ENCODE measurements at regions not wholly inside any gene's neighbourhood (a gene's known extent, or its start where the extent isn't known, plus 50 kb on each side); places are given as distances from the start of the nearest gene placed in this dataset.

DNA sequence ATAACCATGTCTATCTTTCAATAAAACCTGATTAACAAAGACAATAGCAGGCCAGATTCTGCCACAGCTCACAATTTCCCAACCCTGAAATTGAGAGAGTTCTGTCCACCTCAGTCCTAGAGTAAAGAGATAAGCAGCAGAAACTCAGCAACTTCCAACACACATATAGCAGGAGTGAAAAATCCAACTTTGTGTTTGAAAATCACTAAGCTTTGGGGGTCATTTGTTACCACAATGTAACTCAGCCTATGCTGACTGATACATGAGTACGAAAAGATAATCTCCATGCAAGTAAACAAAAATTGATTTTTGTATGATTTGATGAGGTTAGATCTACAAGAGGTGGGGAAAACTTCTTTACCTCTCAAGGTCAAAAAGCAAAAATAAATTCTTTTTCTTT, 231.0 kb upstream of the DAPK1 start:
- H3K4me1 Mint-ChIP-seq, result peaks cover 2% of the 10 kb centered on the region
- CTCF ChIA-PET, result no interaction called here

DNA sequence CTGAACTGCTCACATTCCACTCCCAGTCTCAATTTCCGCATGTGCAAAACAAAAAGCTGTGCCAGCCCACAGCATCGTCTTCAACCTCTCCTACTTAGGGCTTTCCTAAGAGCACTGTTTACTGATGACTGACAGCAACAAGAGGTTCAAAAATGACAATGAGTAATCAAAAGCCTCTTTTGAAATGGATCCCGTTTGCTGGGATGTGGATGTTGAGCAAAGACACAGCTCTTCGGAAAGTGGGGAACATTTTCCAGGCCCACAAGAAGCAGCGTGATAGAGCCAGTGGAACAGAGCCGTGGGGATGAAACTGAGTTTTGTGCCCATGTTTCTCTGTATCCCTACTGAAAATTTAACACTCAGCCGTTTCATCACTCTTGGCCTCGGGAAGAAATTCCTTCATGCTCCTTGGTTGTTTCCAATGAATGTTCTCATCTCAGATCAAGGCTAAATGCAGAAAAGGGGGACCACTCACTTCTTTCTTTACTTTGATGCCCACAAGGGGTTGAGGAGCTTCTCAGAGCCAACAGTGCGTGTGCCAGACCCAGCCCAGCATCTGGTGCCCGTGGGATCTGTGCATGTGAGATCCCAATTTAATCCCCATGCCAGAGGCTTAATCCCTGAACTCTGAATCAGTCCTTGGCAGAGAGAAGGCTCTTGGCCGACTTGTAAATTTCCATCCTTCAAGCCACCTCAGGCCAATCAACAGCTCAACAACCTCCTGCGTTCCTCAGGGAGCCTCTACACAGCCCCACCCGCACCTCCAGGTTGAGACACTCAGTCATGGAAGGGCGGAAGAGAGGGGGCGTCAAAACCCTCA, 230.2 kb upstream of the DAPK1 start:
- H3K9me3 Mint-ChIP-seq (ENCODE audit: low read depth), result no peaks in the 10 kb centered on the region
- no peaks in the 10 kb centered on the region for H3K36me3 Mint-ChIP-seq (ENCODE audit: low read depth)
- intact Hi-C loops (cut with DNase I, micrococcal nuclease), result no loop called here
- H3K4me1 Mint-ChIP-seq, result peaks cover 8% of the 10 kb centered on the region
- peaks cover 6% of the 10 kb centered on the region for H3K27me3 Mint-ChIP-seq
- ATAC-seq, result no peak
- ChIA-PET POLR2A (no interaction called here), CTCF (interaction anchor here (0.6 to 0.8 kb wide), 2 partner anchors 47 to 57 kb away, joined by 3 read pairs; no protein-coding TSS in a partner anchor)
- no peak overlapping the region for H3K4me3 Mint-ChIP-seq
- no peak overlapping the region for H3K27ac Mint-ChIP-seq
- no peak for DNase-seq

More for the DNA sequence above, 231.0 kb upstream of the DAPK1 start:
- ATAC-seq (no peak), DNase-seq (no peak)
- peaks cover 6% of the 10 kb centered on the region for H3K27me3 Mint-ChIP-seq
- no peaks in the 10 kb centered on the region for H3K9me3 Mint-ChIP-seq (ENCODE audit: low read depth)
- H3K27ac Mint-ChIP-seq, result no peak overlapping the region
- POLR2A ChIA-PET, result no interaction called here
- no peak overlapping the region for H3K4me3 Mint-ChIP-seq
- intact Hi-C loops (cut with DNase I, micrococcal nuclease), result no loop called here
- H3K36me3 Mint-ChIP-seq (ENCODE audit: low read depth), result no peaks in the 10 kb centered on the region

DNA sequence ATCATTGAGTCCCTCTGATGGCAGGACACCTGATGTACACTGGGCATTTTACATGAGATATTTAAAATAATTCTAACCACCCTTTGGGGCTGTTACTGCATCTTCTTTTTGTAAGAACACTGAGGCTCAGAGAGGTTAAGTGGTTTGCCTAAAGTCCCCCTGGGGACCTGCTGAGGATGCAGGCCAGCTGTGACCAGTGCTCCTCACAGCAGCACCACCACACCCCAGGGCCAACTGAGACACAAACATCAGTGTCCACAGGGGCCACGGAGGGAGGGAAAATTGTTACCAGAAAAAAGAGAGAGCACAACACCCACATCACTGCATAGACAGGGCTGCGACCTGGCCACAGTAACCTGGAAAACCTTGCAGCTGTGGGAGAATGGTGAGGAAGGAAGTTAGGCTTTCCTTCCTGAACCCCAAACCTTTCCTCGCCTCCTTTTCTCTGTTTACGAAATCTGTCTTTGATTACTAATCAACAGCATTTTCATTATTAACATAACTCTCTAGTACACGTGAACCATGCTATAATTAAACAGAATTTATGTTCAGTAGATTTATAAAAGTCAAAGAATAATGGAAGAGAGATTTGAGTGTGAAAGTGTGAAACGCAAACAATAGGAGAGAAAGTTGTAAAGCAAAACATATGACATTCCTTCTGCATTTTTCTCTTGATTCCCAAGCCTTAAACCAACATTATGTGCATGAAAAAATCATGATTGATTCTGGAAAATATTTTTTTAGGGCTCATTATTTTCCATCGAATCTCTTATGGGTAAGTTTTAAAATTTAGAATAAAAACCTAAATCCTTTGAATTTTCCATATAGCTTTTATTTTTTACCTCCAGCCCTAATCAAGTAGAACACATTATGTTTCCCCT, 228.1 kb upstream of the DAPK1 start:
- CTCF ChIA-PET, result interaction anchor here (1.4 kb wide), 1 partner anchor 9 kb away, joined by 4 read pairs; no protein-coding TSS in a partner anchor
- H3K27me3 Mint-ChIP-seq, result peaks cover 10% of the 10 kb centered on the region

GRCh38 chr9:87270221-87270847, 227.3 kb upstream of the DAPK1 start:
- intact Hi-C loops (cut with DNase I, micrococcal nuclease), result no loop called here
- ATAC-seq (no peak), DNase-seq (no peak)
- H3K9me3 Mint-ChIP-seq (ENCODE audit: low read depth), result no peaks in the 10 kb centered on the region
- no peaks in the 10 kb centered on the region for H3K36me3 Mint-ChIP-seq (ENCODE audit: low read depth)
- H3K27me3 Mint-ChIP-seq, result peaks cover 11% of the 10 kb centered on the region
- H3K27ac Mint-ChIP-seq, result no peak overlapping the region
- no peak overlapping the region for H3K4me3 Mint-ChIP-seq
- H3K4me1 Mint-ChIP-seq, result peaks cover 10% of the 10 kb centered on the region
- CTCF ChIA-PET, result interaction anchor here (0.7 to 1.4 kb wide), 2 partner anchors 9 to 378 kb away, joined by 4 read pairs; no protein-coding TSS in a partner anchor
- POLR2A ChIA-PET, result no interaction called here

More for the DNA sequence above, 228.1 kb upstream of the DAPK1 start:
- peaks cover 8% of the 10 kb centered on the region for H3K4me1 Mint-ChIP-seq
- H3K9me3 Mint-ChIP-seq (ENCODE audit: low read depth), result no peaks in the 10 kb centered on the region
- no peak overlapping the region for H3K27ac Mint-ChIP-seq
- DNase-seq (no peak), ATAC-seq (no peak)
- POLR2A ChIA-PET, result no interaction called here
- no peak overlapping the region for H3K4me3 Mint-ChIP-seq
- intact Hi-C loops (cut with DNase I, micrococcal nuclease), result no loop called here
- no peaks in the 10 kb centered on the region for H3K36me3 Mint-ChIP-seq (ENCODE audit: low read depth)

- peaks cover 11% of the 10 kb centered on the region for H3K27me3 Mint-ChIP-seq
- H3K4me1 Mint-ChIP-seq, result peaks cover 15% of the 10 kb centered on the region
Observed at GRCh38 chr9:87270848-87271234, 226.8 kb upstream of the DAPK1 start.

DNA sequence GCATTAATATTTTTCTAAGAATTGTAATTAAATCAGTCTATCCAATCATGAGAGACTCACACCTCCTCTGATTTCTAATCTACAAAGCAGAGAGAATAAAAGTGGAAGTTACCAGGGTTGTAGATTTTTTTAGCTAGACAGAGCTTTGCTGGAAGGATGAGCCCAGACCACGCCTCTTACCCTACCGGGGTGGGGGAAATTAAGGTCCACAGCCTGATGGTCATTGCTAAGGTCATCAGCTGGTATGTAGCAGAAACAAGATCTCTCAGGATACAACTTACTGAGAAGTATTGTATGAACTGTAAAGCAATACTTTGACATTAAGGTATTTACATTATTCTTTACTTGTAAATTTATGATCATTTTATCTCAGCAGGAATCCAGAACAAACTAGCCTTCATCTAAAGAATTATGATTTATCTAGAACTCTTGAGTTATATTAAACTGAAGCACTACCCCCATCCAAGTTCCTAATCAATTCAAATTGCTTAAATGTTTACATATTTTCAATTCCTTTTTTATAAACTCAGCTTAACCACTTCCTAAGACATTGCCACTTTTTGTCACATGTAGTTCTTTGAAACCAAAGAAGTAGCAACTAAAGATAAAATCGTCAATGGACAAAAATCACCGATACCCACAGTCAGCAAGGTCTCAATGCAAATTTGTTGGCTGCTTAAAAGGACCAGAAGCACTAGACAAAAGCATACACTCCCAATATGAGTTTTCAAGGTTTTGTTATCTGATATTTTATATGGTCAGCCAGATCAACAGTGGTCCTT, 225.8 kb upstream of the DAPK1 start:
- Mint-ChIP-seq H3K4me1 (peaks cover 26% of the 10 kb centered on the region), H3K27ac (no peak overlapping the region), H3K9me3 (ENCODE audit: low read depth) (no peaks in the 10 kb centered on the region), H3K36me3 (ENCODE audit: low read depth) (no peaks in the 10 kb centered on the region), H3K4me3 (no peak overlapping the region), H3K27me3 (peaks cover 11% of the 10 kb centered on the region)
- ChIA-PET POLR2A (no interaction called here), CTCF (interaction anchor here (0.7 kb wide), 1 partner anchor 500 kb away, joined by 3 read pairs; no protein-coding TSS in a partner anchor)
- no peak for DNase-seq
- ATAC-seq, result no peak
- intact Hi-C loops (cut with DNase I, micrococcal nuclease), result no loop called here

More at GRCh38 chr9:87270848-87271234, 226.8 kb upstream of the DAPK1 start:
- intact Hi-C loops (cut with DNase I, micrococcal nuclease), result no loop called here
- DNase-seq (no peak), ATAC-seq (no peak)
- H3K27ac Mint-ChIP-seq, result no peak overlapping the region
- H3K4me3 Mint-ChIP-seq, result no peak overlapping the region
- ChIA-PET POLR2A (no interaction called here), CTCF (interaction anchor here (0.7 to 1.4 kb wide), 2 partner anchors 10 to 377 kb away, joined by 4 read pairs; no protein-coding TSS in a partner anchor)
- H3K36me3 Mint-ChIP-seq (ENCODE audit: low read depth), result no peaks in the 10 kb centered on the region
- no peaks in the 10 kb centered on the region for H3K9me3 Mint-ChIP-seq (ENCODE audit: low read depth)

GRCh38 chr9:87275047-87275725, 222.5 kb upstream of the DAPK1 start:
- Mint-ChIP-seq H3K4me1 (peaks cover 35% of the 10 kb centered on the region), H3K9me3 (ENCODE audit: low read depth) (no peaks in the 10 kb centered on the region), H3K27me3 (peaks cover 15% of the 10 kb centered on the region), H3K36me3 (ENCODE audit: low read depth) (no peaks in the 10 kb centered on the region), H3K27ac (no peak overlapping the region), H3K4me3 (no peak overlapping the region)
- intact Hi-C loops (cut with DNase I, micrococcal nuclease), result loop anchor here in 1 of 2 experiments (5.0 kb wide), 1 partner anchor 328 kb away; the partner anchor contains the start of gene GAS1
- POLR2A ChIA-PET, result no interaction called here
- ATAC-seq, result no peak
- CTCF ChIA-PET, result interaction anchor here (0.6 to 1.0 kb wide), 2 partner anchors 660 to 699 kb away, joined by 3 to 5 read pairs; partner anchors contain the start of gene CDK20
- no peak for DNase-seq

- H3K36me3 Mint-ChIP-seq (ENCODE audit: low read depth), result no peaks in the 10 kb centered on the region
- peaks cover 12% of the 10 kb centered on the region for H3K27me3 Mint-ChIP-seq
- no peak overlapping the region for H3K4me3 Mint-ChIP-seq
- intact Hi-C loops (cut with DNase I, micrococcal nuclease), result loop anchor here (2.0 to 5.0 kb wide), 3 partner anchors 34 to 329 kb away; partner anchors contain the start of gene GAS1 (in 1 of the 2)
- H3K4me1 Mint-ChIP-seq, result peaks cover 33% of the 10 kb centered on the region
- H3K9me3 Mint-ChIP-seq (ENCODE audit: low read depth), result no peaks in the 10 kb centered on the region
- H3K27ac Mint-ChIP-seq, result peak overlapping the region; percentile 64
- peak; percentile 72 for ATAC-seq
- CTCF ChIA-PET, result interaction anchor here (1.3 kb wide), 1 partner anchor 14 kb away, joined by 3 read pairs; no protein-coding TSS in a partner anchor
- DNase-seq, result no peak
- POLR2A ChIA-PET, result no interaction called here
Observed at GRCh38 chr9:87276327-87276841, 221.3 kb upstream of the DAPK1 start.

DNA sequence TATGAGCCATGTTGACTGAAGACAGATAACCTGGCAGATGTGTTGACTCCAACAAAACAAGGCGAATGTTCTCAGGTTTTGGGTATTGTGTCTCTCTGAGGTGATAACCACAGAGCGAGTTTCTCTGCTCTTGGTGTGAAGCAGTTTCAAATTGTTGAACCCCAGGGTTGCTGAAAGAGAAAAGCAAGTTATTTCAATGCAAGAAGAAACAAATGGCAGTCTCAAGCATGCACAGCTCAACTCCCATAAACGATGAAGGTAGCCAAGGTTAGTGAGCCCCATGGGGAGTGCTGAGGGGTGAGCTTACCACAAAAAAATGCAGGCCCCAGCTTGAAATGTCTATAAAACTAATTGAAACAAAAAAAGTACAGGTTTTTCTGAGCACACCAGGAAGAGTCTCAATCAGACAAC, 220.8 kb upstream of the DAPK1 start:
- H3K27me3 Mint-ChIP-seq, result peaks cover 12% of the 10 kb centered on the region
- peaks cover 32% of the 10 kb centered on the region for H3K4me1 Mint-ChIP-seq
- peak; percentile 81 for ATAC-seq
- intact Hi-C loops (cut with DNase I, micrococcal nuclease), result loop anchor here (2.0 to 5.0 kb wide), 3 partner anchors 34 to 330 kb away; partner anchors contain the start of gene GAS1 (in 1 of the 2)
- no peak overlapping the region for H3K4me3 Mint-ChIP-seq
- POLR2A ChIA-PET, result no interaction called here
- H3K36me3 Mint-ChIP-seq (ENCODE audit: low read depth), result no peaks in the 10 kb centered on the region
- peak overlapping the region; percentile 64 for H3K27ac Mint-ChIP-seq
- H3K9me3 Mint-ChIP-seq (ENCODE audit: low read depth), result no peaks in the 10 kb centered on the region
- DNase-seq, result peak; percentile 13
- CTCF ChIA-PET, result interaction anchor here (1.3 kb wide), 1 partner anchor 13 kb away, joined by 3 read pairs; no protein-coding TSS in a partner anchor

GRCh38 chr9:87277346-87277745, 220.3 kb upstream of the DAPK1 start:
- no peak for ATAC-seq
- H3K27me3 Mint-ChIP-seq, result peaks cover 12% of the 10 kb centered on the region
- H3K4me1 Mint-ChIP-seq, result peaks cover 28% of the 10 kb centered on the region
- DNase-seq, result no peak
- H3K36me3 Mint-ChIP-seq (ENCODE audit: low read depth), result no peaks in the 10 kb centered on the region
- ChIA-PET POLR2A (no interaction called here), CTCF (interaction anchor here (1.3 kb wide), 1 partner anchor 13 kb away, joined by 3 read pairs; no protein-coding TSS in a partner anchor)
- no peaks in the 10 kb centered on the region for H3K9me3 Mint-ChIP-seq (ENCODE audit: low read depth)
- no peak overlapping the region for H3K4me3 Mint-ChIP-seq
- intact Hi-C loops (cut with DNase I, micrococcal nuclease), result loop anchor here (2.0 to 5.0 kb wide), 3 partner anchors 33 to 330 kb away; partner anchors contain the start of gene GAS1 (in 1 of the 2)
- peak overlapping the region; percentile 53 for H3K27ac Mint-ChIP-seq

All from activated CD4-positive, alpha-beta T cell treated with anti-CD3 and anti-CD28 coated beads for 36 hours (primary cell).